Activated B cell treated with CpG ODN at 0.5 μM for 24 hours (primary cell): ENCODE measurements at regions not wholly inside any gene's neighbourhood (a gene's known extent, or its start where the extent isn't known, plus 50 kb on each side); places are given as distances from the start of the nearest gene placed in this dataset.

Experiments
- ATAC-seq: fragments of 200-7000 bp; cut with Tn5 transposase; one replicate; pipeline ENCODE4 v1.10.0; 2021; ENCODE audit warnings: low read depth, mild to moderate bottlenecking, moderate library complexity
- CTCF ChIA-PET: fragments of 350-600 bp; sonication (Branson Sonifier 250); formaldehyde crosslinking; loops from one replicate; lab custom pipeline; 2021; ENCODE audit warnings: antibody characterized with exemption; lab: Charles Lee
- POLR2A ChIA-PET: fragments of 350-600 bp; sonication (Branson Sonifier 250); formaldehyde crosslinking; loops from one replicate; lab custom pipeline; 2021; ENCODE audit warnings: antibody characterized with exemption; lab: Charles Lee
- DNase-seq: peaks from one replicate; pipeline ENCODE4 v3.0.0; 2022
- H3K27ac Mint-ChIP-seq: one replicate; pipeline ENCODE4 v1.8.0; 2020; ENCODE audit warnings: mixed read lengths
- H3K27me3 Mint-ChIP-seq: one replicate; pipeline ENCODE4 v1.8.0; 2021; ENCODE audit warnings: mixed read lengths
- H3K36me3 Mint-ChIP-seq: one replicate; pipeline ENCODE4 v1.8.0; 2021; ENCODE audit warnings: low read depth, mixed read lengths
- H3K4me1 Mint-ChIP-seq: one replicate; pipeline ENCODE4 v1.8.0; 2021; ENCODE audit warnings: mixed read lengths
- H3K4me3 Mint-ChIP-seq: one replicate; pipeline ENCODE4 v1.8.0; 2020; ENCODE audit warnings: mild to moderate bottlenecking, mixed read lengths
- H3K9me3 Mint-ChIP-seq: one replicate; pipeline ENCODE4 v1.8.0; 2020; ENCODE audit warnings: mixed read lengths
- intact Hi-C: fragments of 100-400 bp; cut with micrococcal nuclease; formaldehyde crosslinking; loops from one replicate; pipeline ENCODE4 v1.15.1; 2024
- TF ChIP-seq, protein P1 (sequence below): fragments of 200-600 bp; IDR thresholded peaks from one replicate; pipeline ENCODE4 v1.8.0; 2022; ENCODE audit warnings: antibody characterized with exemption, mild to moderate bottlenecking

DNA sequence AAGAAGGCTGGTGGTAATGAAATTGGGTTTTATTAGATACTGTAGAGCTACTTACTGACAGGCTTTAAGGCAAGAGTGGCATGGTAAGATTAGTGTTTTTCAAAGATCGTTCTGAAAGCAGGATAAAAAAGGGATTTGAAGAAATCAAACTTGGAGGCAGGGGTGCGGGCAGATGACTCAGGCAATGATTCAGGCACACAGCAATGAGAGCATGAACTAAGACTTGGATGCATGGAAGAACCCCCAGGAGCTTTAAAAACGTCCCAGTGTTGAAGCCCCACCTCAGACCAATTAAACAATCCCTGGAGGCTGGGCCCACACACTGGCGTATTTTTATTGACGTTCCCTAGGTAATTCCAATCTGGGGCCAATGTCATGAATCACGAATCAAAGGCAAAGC is 102.5 kb downstream of the SREK1 start:
- TF ChIP-seq, protein P1, sequence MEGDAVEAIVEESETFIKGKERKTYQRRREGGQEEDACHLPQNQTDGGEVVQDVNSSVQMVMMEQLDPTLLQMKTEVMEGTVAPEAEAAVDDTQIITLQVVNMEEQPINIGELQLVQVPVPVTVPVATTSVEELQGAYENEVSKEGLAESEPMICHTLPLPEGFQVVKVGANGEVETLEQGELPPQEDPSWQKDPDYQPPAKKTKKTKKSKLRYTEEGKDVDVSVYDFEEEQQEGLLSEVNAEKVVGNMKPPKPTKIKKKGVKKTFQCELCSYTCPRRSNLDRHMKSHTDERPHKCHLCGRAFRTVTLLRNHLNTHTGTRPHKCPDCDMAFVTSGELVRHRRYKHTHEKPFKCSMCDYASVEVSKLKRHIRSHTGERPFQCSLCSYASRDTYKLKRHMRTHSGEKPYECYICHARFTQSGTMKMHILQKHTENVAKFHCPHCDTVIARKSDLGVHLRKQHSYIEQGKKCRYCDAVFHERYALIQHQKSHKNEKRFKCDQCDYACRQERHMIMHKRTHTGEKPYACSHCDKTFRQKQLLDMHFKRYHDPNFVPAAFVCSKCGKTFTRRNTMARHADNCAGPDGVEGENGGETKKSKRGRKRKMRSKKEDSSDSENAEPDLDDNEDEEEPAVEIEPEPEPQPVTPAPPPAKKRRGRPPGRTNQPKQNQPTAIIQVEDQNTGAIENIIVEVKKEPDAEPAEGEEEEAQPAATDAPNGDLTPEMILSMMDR = no peak
- Mint-ChIP-seq H3K27ac (no peak overlapping the region), H3K27me3 (peaks cover 4% of the 10 kb centered on the region), H3K36me3 (no peaks in the 10 kb centered on the region), H3K4me3 (no peak overlapping the region), H3K4me1 (no peaks in the 10 kb centered on the region), H3K9me3 (no peaks in the 10 kb centered on the region)
- ATAC-seq (no peak), DNase-seq (no peak)
- POLR2A ChIA-PET = no interaction called here
- intact Hi-C loops = no loop called here
- CTCF ChIA-PET = no interaction called here

DNA sequence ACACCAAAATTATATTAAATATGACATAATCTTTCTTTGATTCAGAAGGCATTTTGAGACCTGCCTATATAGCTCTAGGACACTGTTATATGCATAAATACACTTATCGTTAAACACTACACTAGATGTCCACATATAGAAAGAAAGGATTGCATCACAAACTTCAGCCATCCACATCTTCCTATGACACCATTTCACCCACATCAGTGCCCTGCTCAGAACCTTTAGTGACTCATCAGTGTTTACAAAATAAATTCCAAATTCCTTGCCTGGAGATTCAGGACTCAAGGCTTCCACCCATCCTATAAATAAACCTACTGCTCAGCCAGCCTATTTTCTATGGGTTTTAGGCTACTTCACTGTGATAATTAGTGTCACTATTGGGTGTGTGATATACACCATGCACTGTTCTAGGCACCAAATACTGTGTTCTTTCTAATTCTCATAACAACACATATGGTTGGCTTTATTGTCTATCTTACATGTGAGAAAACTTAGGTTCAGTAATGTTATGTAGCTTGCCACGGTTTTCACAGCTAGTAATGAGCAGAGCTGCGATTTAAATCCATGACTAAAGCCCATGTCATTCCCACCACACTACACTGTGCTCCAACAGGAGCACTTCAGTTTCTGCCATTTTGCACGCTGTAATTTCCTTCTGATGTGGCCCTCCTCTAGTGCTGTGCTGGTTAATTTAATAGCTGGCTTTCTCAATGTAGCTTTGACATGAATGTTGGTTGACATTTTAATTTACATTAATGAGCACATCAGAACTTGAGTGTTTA is 103.3 kb downstream of the SREK1 start:
- TF ChIP-seq, protein P1 = no peak
- intact Hi-C loops = no loop called here
- POLR2A ChIA-PET = no interaction called here
- ATAC-seq (no peak), DNase-seq (no peak)
- Mint-ChIP-seq H3K9me3 (no peaks in the 10 kb centered on the region), H3K4me3 (no peak overlapping the region), H3K27ac (no peak overlapping the region), H3K4me1 (no peaks in the 10 kb centered on the region), H3K36me3 (no peaks in the 10 kb centered on the region), H3K27me3 (peaks cover 4% of the 10 kb centered on the region)
- CTCF ChIA-PET = no interaction called here

DNA sequence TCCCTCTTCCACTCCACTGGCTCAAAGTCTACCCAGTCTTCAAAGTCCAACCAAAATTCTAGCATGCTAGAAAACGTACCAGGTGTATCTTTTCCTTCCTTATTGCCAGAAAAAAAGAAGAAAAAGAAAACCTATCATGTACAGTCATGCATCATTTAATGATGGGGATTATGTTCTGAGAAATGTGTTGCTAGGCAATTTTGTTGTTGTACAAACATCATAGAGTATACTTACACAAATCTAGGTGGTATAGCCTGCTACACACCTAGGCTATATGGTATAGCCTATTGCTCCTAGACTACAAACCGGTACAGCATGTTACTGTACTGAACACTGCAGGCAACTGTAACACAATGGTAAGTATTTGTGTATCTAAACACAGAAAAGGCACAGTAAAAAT is 104.8 kb downstream of the SREK1 start:
- Mint-ChIP-seq H3K36me3 (no peaks in the 10 kb centered on the region), H3K4me1 (no peaks in the 10 kb centered on the region), H3K9me3 (no peaks in the 10 kb centered on the region), H3K27me3 (no peaks in the 10 kb centered on the region), H3K27ac (no peak overlapping the region), H3K4me3 (no peak overlapping the region)
- DNase-seq (no peak), ATAC-seq (no peak)
- TF ChIP-seq, protein P1 = no peak
- CTCF ChIA-PET = no interaction called here
- POLR2A ChIA-PET = no interaction called here
- intact Hi-C loops = no loop called here

DNA sequence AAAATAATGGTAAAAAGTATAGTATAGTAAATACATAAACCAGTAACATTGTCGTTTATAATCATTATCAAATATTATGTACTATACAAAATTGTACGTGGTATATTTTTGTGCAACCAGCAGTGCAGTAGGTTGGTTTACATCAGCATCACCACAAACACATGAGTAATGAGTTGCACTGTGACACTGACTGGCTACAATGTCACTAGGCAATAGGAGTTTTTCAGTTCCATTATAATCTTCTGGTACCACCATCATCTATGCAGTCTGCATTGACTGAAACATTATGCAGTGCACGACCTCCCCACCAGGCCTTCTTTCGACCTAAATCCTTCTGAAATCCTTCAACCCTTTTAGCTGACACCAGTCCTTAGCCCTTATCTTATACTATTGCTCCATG is 105.8 kb downstream of the SREK1 start:
- DNase-seq = no peak
- ChIA-PET POLR2A (no interaction called here), CTCF (no interaction called here)
- no peaks in the 10 kb centered on the region for H3K27me3 Mint-ChIP-seq
- TF ChIP-seq, protein P1 = no peak
- H3K9me3 Mint-ChIP-seq = no peaks in the 10 kb centered on the region
- ATAC-seq = no peak
- no peak overlapping the region for H3K4me3 Mint-ChIP-seq
- H3K27ac Mint-ChIP-seq = no peak overlapping the region
- H3K4me1 Mint-ChIP-seq = no peaks in the 10 kb centered on the region
- intact Hi-C loops = no loop called here
- no peaks in the 10 kb centered on the region for H3K36me3 Mint-ChIP-seq

DNA sequence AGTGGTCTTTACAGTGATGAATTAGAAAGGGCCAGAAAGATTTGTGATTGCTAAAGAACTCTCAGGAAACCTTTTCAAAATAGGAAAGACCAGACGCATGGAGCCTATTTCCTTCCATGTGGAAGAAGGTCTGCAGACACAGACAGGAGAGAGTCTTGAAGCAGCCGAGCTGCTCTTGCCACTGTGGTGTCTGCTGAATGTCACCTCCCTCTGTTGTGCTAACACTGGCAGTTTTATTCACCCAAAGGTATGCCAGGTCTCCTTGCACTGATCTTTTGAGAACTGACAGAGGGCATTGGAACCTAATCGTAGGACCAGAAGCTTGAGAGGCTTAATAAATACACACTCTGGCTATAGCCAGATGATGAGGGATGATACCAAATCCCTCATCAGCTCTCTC is 108.7 kb downstream of the SREK1 start:
- no peak for DNase-seq
- Mint-ChIP-seq H3K4me1 (peaks cover 11% of the 10 kb centered on the region), H3K27ac (no peak overlapping the region), H3K36me3 (no peaks in the 10 kb centered on the region), H3K27me3 (no peaks in the 10 kb centered on the region), H3K9me3 (no peaks in the 10 kb centered on the region), H3K4me3 (no peak overlapping the region)
- TF ChIP-seq, protein P1 = no peak
- POLR2A ChIA-PET = no interaction called here
- intact Hi-C loops = no loop called here
- CTCF ChIA-PET = no interaction called here
- ATAC-seq = no peak
